WERI-Rb-1 (cell line): ENCODE measurements at regions not wholly inside any gene's neighbourhood (a gene's known extent, or its start where the extent isn't known, plus 50 kb on each side); places are given as distances from the start of the nearest gene placed in this dataset.

Experiments used
- DNase-seq: peaks from one replicate; pipeline ENCODE4 v3.0.0-alpha.2; 2020
- H3K27ac ChIP-seq: fragments of 250-450 bp; sonication (Bioruptor Pico); 2 replicates; pipeline ENCODE4 v1.5.1; 2020; ENCODE audit warnings: mild to moderate bottlenecking, moderate library complexity
- H3K27me3 ChIP-seq: fragments of 250-450 bp; sonication (Bioruptor Pico); 2 replicates; pipeline ENCODE4 v1.5.1; 2021; ENCODE audit warnings: mild to moderate bottlenecking, low read depth, moderate library complexity; ENCODE audit not compliant: insufficient read depth, severe bottlenecking
- H3K36me3 ChIP-seq: fragments of 250-450 bp; sonication (Bioruptor Pico); 2 replicates; pipeline ENCODE4 v1.5.1; 2020; ENCODE audit warnings: mild to moderate bottlenecking, moderate library complexity
- H3K4me3 ChIP-seq: 2 replicates; pipeline ENCODE4 v1.5.1; 2011; ENCODE audit warnings: low read depth, mild to moderate bottlenecking, control low read depth, low read length
- H3K9me3 ChIP-seq: fragments of 250-450 bp; sonication (Bioruptor Pico); 2 replicates; pipeline ENCODE4 v1.5.1; 2021; ENCODE audit warnings: mild to moderate bottlenecking, moderate library complexity; ENCODE audit not compliant: severe bottlenecking
- CTCF ChIP-seq: IDR thresholded peaks from 2 replicates; pipeline ENCODE4 v1.5.1; 2011; ENCODE audit warnings: low read depth, mild to moderate bottlenecking, control low read depth, inconsistent platforms, low read length

- no peak overlapping the region for H3K27ac ChIP-seq
- DNase-seq, result no peak
- no peak for TF ChIP-seq CTCF
- no peak overlapping the region for H3K4me3 ChIP-seq
- H3K9me3 ChIP-seq, result no peaks in the 10 kb centered on the region
- no peaks in the 10 kb centered on the region for H3K36me3 ChIP-seq
- H3K27me3 ChIP-seq, result no peaks in the 10 kb centered on the region
Measured at GRCh38 chr11:98456308-98456680, 564.5 kb upstream of the CNTN5 start.

- H3K4me3 ChIP-seq, result no peak overlapping the region
- no peak overlapping the region for H3K27ac ChIP-seq
- no peaks in the 10 kb centered on the region for H3K36me3 ChIP-seq
- TF ChIP-seq CTCF, result no peak
- no peaks in the 10 kb centered on the region for H3K9me3 ChIP-seq
- no peak for DNase-seq
- H3K27me3 ChIP-seq, result no peaks in the 10 kb centered on the region
Measured at GRCh38 chr11:98495016-98495415, 525.7 kb upstream of the CNTN5 start.

GRCh38 chr11:98495601-98496000, 525.1 kb upstream of the CNTN5 start:
- no peak for DNase-seq
- Histone ChIP-seq H3K27ac (no peak overlapping the region), H3K36me3 (no peaks in the 10 kb centered on the region), H3K27me3 (no peaks in the 10 kb centered on the region), H3K9me3 (no peaks in the 10 kb centered on the region), H3K4me3 (no peak overlapping the region)
- no peak for TF ChIP-seq CTCF

- Histone ChIP-seq H3K27me3 (no peaks in the 10 kb centered on the region), H3K27ac (no peak overlapping the region), H3K36me3 (no peaks in the 10 kb centered on the region), H3K4me3 (no peak overlapping the region), H3K9me3 (peaks cover 6% of the 10 kb centered on the region)
- no peak for DNase-seq
- TF ChIP-seq CTCF, result no peak
Measured at GRCh38 chr11:98507208-98507607, 513.5 kb upstream of the CNTN5 start.

GRCh38 chr11:98512938-98513337, 507.8 kb upstream of the CNTN5 start:
- Histone ChIP-seq H3K27ac (no peak overlapping the region), H3K36me3 (no peaks in the 10 kb centered on the region), H3K9me3 (peaks cover 2% of the 10 kb centered on the region), H3K4me3 (no peak overlapping the region), H3K27me3 (no peaks in the 10 kb centered on the region)
- TF ChIP-seq CTCF, result no peak
- no peak for DNase-seq

GRCh38 chr11:98531576-98531975, 489.2 kb upstream of the CNTN5 start:
- DNase-seq, result no peak
- H3K27me3 ChIP-seq, result no peaks in the 10 kb centered on the region
- TF ChIP-seq CTCF, result no peak
- H3K9me3 ChIP-seq, result no peaks in the 10 kb centered on the region
- no peak overlapping the region for H3K27ac ChIP-seq
- H3K36me3 ChIP-seq, result no peaks in the 10 kb centered on the region
- no peak overlapping the region for H3K4me3 ChIP-seq
